ENCODE measurements at regions not wholly inside any gene's neighbourhood (a gene's known extent, or its start where the extent isn't known, plus 50 kb on each side); places are given as distances from the start of the nearest gene placed in this dataset.

DNA sequence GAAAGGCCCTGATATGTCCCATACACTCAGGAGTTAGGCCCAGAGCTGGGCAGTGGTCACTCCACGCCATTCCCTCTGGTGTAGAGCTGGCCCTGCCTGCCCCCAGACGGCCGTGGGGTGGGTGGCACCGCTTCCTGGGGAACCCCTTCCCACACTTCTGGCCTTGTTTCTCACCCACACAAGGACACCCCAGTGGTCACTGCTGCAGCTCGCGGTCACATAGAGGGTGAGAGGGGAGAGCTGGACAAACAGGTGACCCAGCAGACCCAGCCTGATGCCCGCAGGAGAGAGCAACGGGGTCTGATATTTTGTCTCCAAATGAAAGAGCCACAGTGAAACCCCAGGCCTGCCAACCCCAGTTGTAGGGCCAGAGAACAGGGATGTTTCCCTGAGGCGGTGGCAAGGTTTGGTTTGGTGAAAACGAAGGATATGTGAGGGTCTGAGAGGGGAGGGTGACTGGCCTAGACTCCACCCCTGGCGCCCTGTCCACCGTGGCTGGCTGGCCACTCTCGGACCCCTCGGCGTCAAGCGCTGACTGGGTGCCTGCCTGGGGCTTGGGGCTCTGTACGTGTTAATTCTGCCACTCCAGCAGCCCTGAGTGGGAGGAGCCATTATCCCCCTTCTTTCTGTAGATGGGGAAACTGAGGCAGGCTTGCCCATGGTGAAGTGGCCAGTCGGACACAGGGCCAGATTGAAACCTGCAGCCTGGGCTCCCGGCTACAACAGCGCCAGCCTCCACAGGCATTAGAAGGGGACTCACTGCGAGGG, 71.0 kb upstream of the PPARA start:
- DNase-seq, result no peak

DNA sequence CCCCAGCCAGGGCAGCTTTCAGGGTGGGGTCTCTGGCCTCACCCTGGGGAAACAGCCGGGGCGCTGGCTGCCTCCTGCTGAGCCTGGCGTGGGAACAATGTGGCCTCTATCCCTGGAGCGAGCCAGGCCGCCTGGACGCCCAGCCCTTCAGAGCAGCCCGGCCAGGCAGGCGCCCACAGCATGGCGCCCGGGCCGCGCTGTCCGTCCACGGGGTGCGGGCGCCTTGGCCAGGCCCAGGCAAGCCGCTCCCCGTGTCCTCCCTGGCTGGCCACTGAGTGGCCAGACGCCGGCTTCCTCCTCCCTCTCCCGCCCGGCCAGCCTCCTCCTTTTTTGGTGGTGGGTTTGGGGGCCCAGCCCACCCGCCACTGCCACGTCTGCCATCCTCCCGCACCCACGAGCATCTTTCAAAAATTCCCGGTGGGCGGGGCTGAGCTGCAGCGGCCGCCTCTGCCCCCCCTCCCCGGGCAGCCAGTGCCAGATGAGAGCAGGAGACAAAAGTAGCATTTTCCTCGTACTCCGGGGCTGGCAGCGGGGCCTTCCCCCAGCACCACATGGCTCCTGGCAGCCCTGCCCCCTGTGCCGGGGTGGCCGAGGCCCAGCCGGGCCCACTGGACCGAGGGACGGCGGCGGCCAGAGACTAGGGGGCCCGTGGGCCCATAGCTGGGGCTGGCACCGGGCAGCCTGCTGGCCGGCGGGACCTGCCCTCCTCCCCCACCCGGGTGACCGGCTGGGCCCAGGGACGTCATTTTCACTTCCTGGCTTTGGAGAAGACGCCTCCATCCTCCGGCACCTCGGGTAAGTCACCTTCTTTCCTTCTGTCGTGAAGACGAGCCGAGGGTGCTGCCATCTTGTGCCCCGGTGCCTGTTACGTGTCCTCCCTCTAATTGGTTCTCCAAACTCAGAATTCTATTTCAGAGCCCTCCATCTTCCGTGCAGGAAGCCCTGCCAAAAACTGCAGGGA, 70.2 kb upstream of the PPARA start:
- DNase-seq, result no peak

- no peak for DNase-seq
Measured at GRCh38 chr22:46081036-46081830, 69.1 kb upstream of the PPARA start.

- DNase-seq, result no peak
Measured at GRCh38 chr22:46081831-46082210, 68.5 kb upstream of the PPARA start.

- no peak for DNase-seq
Measured at GRCh38 chr22:46082633-46083032, 67.7 kb upstream of the PPARA start.

- DNase-seq, result no peak
Measured at GRCh38 chr22:46083383-46084350, 66.7 kb upstream of the PPARA start.

GRCh38 chr22:46084376-46084775, 66.0 kb upstream of the PPARA start:
- DNase-seq, result no peak

- no peak for DNase-seq
Measured at GRCh38 chr22:46084943-46085827, 65.1 kb upstream of the PPARA start.

- no peak for DNase-seq
Measured at GRCh38 chr22:46085828-46086576, 64.3 kb upstream of the PPARA start.

- DNase-seq, result no peak
Measured at GRCh38 chr22:46086577-46087335, 63.6 kb upstream of the PPARA start.

- no peak for DNase-seq
Measured at GRCh38 chr22:46087336-46087690, 63.0 kb upstream of the PPARA start.

GRCh38 chr22:46087816-46088277, 62.5 kb upstream of the PPARA start:
- DNase-seq, result no peak

DNA sequence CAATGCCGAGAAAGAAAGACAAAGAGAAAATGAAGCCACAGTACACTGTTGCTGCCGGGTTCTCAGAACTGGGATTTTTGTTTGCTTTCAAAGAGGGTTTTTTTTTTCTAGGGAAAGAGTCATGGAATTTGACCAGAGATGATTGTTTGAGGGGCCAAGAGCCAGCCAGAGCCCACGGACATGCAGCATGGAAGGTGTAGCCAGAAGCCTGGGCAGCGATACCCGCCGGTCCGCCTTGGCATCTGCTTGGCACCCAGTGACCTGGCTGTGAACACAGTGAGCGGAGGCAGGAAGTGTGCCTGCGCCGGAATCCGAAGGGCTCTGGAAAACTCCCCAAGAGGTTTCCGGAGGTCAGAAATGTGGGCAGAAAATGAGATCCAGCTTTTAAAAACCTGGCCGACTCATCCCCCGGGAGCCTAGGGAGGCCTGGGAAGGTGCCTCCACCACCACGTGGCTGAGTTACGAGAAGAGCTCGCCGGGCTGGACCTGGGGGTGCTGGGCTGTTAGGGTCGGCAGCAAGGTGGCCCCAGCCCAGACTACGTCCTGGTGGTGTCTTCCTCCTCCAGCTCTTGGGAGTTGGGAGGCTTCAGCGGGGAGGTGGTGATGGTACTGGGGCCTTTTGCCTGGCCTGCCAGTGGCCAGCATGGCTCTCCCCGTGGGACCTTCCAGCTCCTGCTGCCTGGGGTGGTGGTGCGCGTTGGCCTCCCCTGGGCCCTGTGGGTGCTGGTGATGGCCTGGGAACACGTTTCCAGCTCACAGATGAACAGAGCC, 61.6 kb upstream of the PPARA start:
- no peak for DNase-seq

GRCh38 chr22:46089426-46090035, 60.8 kb upstream of the PPARA start:
- no peak for DNase-seq

- DNase-seq, result no peak
Measured at GRCh38 chr22:46090036-46090591, 60.2 kb upstream of the PPARA start.

DNA sequence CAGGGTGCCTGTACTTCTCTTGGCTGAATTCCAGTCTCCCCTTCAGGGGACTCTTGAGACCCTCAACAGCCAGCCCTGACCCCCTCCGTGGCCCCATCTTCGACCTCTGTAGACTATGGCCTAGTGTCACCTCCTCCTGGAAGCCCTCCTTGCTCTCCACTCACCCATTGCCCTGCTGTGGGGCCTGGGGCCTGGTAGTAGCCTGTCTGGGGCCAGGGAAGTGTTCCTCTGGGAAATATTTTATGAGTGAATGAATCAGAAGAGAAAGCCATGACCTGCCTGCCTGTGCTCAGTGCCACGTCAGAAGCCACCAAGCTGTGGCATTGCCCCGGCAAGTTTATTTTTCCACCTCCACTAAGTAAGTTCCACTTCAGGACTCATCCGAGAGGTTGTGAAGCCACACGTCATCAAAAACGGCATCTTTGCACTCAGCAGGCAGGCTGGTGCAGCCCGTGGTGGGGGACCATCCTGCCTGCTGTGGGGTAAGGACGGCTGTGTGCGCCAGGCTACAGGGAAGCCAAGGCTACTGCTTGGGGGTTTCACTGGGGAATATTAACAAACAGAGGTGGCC, 59.6 kb upstream of the PPARA start:
- no peak for DNase-seq

DNA sequence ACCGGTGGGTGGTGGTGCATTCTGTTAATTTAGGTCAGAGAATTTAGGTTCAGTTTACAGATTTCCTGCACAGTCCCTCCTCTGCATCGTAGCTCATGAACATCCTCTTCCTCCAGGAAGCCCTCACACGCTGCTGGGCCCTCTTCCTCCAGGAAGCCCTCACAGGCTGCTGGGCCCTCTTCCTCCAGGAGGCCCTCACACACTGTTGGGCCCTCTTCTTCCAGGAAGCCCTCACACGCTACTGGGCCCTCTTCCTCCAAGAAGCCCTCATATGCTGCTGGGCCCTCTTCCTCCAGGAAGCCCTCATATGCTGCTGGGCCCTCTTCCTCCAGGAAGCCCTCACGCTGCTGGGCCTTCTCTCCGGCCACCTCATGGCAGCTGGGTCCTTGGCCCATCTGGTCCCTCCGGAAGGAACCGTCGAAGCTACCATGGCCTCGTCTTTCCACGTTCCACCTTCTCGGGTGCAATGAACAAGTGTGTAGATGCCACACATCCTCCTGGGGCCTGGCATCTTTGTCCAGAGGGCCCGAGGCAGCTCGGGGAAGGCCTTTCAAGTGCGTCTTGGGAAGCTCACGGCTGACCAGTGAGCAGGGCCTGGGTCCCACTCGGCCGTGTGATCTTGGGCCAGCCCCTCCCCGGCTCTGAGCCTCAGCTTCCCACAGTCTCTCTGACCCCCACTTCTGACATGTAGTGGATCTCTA, 58.9 kb upstream of the PPARA start:
- no peak for DNase-seq
